ENCODE measurements at regions not wholly inside any gene's neighbourhood (a gene's known extent, or its start where the extent isn't known, plus 50 kb on each side); places are given as distances from the start of the nearest gene placed in this dataset.

GRCh38 chr16:59238246-59238645 is 504.1 kb upstream of the GOT2 start:
- TF ChIP-seq CTCF (conservative IDR thresholded peaks at IDR 0.05) (no peak), ZFX (IDR thresholded peaks at IDR 0.05) (no peak)
